Hepatocyte (in vitro differentiated cells): ENCODE measurements at regions not wholly inside any gene's neighbourhood (a gene's known extent, or its start where the extent isn't known, plus 50 kb on each side); places are given as distances from the start of the nearest gene placed in this dataset.

Experiments
- EZH2 ChIP-seq: fragments of 200-600 bp; sonication (generic); IDR thresholded peaks from 2 replicates; pipeline ENCODE4 v1.6.1; 2016; ENCODE audit warnings: antibody characterized with exemption, mild to moderate bottlenecking, borderline replicate concordance
- EZH2phosphoT487 ChIP-seq: fragments of 200-600 bp; sonication (generic); IDR thresholded peaks from one replicate; pipeline ENCODE4 v1.6.1; 2018; ENCODE audit warnings: antibody characterized with exemption, mild to moderate bottlenecking, low read depth, moderate library complexity; ENCODE audit not compliant: unreplicated experiment, severe bottlenecking
- TF ChIP-seq, protein P1 (sequence below): fragments of 200-600 bp; sonication (generic); IDR thresholded peaks from 2 replicates; pipeline ENCODE4 v1.5.1; 2016; ENCODE audit warnings: antibody characterized with exemption, mild to moderate bottlenecking; ENCODE audit not compliant: poor library complexity

DNA sequence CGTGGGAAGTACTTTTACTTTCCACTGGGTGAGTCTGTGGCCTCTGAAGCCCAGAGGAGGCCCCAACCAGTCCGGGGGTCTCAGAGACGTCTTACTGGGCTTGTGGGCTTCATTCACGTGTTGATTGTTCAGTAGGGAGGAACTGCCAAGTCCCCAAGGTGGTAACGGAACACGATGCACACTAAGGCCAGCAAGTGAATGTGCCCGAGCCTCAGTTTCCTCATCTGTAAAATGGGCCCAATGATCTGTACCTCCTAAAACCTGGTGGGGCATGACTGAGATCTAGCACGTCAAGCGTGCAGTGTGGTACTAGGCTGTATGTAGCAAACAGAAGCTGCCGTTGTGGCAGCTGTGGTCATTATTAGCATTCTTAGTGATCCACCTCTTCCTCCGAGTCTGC, 499.1 kb downstream of the MN1 start:
- TF ChIP-seq, protein P1, sequence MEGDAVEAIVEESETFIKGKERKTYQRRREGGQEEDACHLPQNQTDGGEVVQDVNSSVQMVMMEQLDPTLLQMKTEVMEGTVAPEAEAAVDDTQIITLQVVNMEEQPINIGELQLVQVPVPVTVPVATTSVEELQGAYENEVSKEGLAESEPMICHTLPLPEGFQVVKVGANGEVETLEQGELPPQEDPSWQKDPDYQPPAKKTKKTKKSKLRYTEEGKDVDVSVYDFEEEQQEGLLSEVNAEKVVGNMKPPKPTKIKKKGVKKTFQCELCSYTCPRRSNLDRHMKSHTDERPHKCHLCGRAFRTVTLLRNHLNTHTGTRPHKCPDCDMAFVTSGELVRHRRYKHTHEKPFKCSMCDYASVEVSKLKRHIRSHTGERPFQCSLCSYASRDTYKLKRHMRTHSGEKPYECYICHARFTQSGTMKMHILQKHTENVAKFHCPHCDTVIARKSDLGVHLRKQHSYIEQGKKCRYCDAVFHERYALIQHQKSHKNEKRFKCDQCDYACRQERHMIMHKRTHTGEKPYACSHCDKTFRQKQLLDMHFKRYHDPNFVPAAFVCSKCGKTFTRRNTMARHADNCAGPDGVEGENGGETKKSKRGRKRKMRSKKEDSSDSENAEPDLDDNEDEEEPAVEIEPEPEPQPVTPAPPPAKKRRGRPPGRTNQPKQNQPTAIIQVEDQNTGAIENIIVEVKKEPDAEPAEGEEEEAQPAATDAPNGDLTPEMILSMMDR, result no peak
- TF ChIP-seq EZH2, result no peak
- TF ChIP-seq EZH2phosphoT487, result no peak
